Fibroblast of skin of scalp (primary cell): ENCODE measurements at regions not wholly inside any gene's neighbourhood (a gene's known extent, or its start where the extent isn't known, plus 50 kb on each side); places are given as distances from the start of the nearest gene placed in this dataset.
A peak's percentile ranks its signal among the peaks of the same experiment; 100 is the strongest.

Source experiments
- DNase-seq: peaks from one replicate; pipeline ENCODE4 v3.0.0-alpha.2; 2013

GRCh38 chr13:104286566-104287290 is 1220.5 kb upstream of the SLC10A2 start:
- no peak for DNase-seq

GRCh38 chr13:104281910-104282309 is 1215.7 kb upstream of the SLC10A2 start:
- no peak for DNase-seq

- peak; percentile 1 for DNase-seq
Measured at GRCh38 chr13:104270731-104271130, 1204.5 kb upstream of the SLC10A2 start.

- DNase-seq = no peak
Measured at GRCh38 chr13:104267206-104267811, 1201.1 kb upstream of the SLC10A2 start.

GRCh38 chr13:104256701-104257100 is 1190.5 kb upstream of the SLC10A2 start:
- no peak for DNase-seq

GRCh38 chr13:104253063-104253680 is 1187.0 kb upstream of the SLC10A2 start:
- DNase-seq = no peak

GRCh38 chr13:104251931-104252330 is 1185.7 kb upstream of the SLC10A2 start:
- DNase-seq = no peak

GRCh38 chr13:104246955-104247354 is 1180.7 kb upstream of the SLC10A2 start:
- no peak for DNase-seq

- DNase-seq = no peak
Measured at GRCh38 chr13:104206450-104207044, 1140.3 kb upstream of the SLC10A2 start.

GRCh38 chr13:104204177-104204576 is 1138.0 kb upstream of the SLC10A2 start:
- DNase-seq = no peak

- DNase-seq = no peak
Measured at GRCh38 chr13:104198801-104199200, 1132.6 kb upstream of the SLC10A2 start.

GRCh38 chr13:104196611-104197010 is 1130.4 kb upstream of the SLC10A2 start:
- no peak for DNase-seq

- no peak for DNase-seq
Measured at GRCh38 chr13:104181526-104182231, 1115.5 kb upstream of the SLC10A2 start.

GRCh38 chr13:104170980-104171555 is 1104.9 kb upstream of the SLC10A2 start:
- DNase-seq = no peak

- DNase-seq = no peak
Measured at GRCh38 chr13:104163866-104164630, 1097.8 kb upstream of the SLC10A2 start.

- no peak for DNase-seq
Measured at GRCh38 chr13:104160536-104160935, 1094.3 kb upstream of the SLC10A2 start.

- DNase-seq = no peak
Measured at GRCh38 chr13:104143760-104144416, 1077.7 kb upstream of the SLC10A2 start.

- DNase-seq = peak; percentile 56
Measured at GRCh38 chr13:104140552-104140951, 1074.3 kb upstream of the SLC10A2 start.

GRCh38 chr13:104137416-104137815 is 1071.2 kb upstream of the SLC10A2 start:
- DNase-seq = no peak

GRCh38 chr13:104132849-104133248 is 1066.6 kb upstream of the SLC10A2 start:
- no peak for DNase-seq

GRCh38 chr13:104114101-104114500 is 1047.9 kb upstream of the SLC10A2 start:
- no peak for DNase-seq
